Gastroesophageal sphincter (tissue), 4 donors: ENCODE measurements at regions not wholly inside any gene's neighbourhood (a gene's known extent, or its start where the extent isn't known, plus 50 kb on each side); places are given as distances from the start of the nearest gene placed in this dataset.
A peak's percentile ranks its signal among the peaks of the same experiment; 100 is the strongest.
"Not testable (repeated sequence)": the region's sequence is repeated elsewhere in the genome, so short reads cannot be mapped to it uniquely, and the experiment has no call there.

Source experiments
- ATAC-seq: fragments of 150-250 bp; one replicate; pipeline ENCODE4 v1.9.1; 2016; ENCODE audit warnings: mild to moderate bottlenecking, moderate library complexity
- H3K27ac ChIP-seq, 4 donors: fragments of 200-600 bp; sonication (generic) in 3 of 4; 1 replicate in 3 of 4; 2 replicates in 1 of 4; pipeline ENCODE4 v1.5.1; 2016 to 2019
- H3K27me3 ChIP-seq: fragments of 200-600 bp; sonication (generic); one replicate; pipeline ENCODE4 v1.5.1; 2019
- H3K36me3 ChIP-seq, 2 donors: fragments of 200-600 bp; sonication (generic); one replicate each; pipeline ENCODE4 v1.5.1; 2019; ENCODE audit warnings: control low read depth in 1 of 2
- H3K4me1 ChIP-seq, 3 donors: fragments of 200-600 bp; sonication (generic); 1 replicate in 2 of 3; 2 replicates in 1 of 3; pipeline ENCODE4 v1.5.1; 2016 to 2019; ENCODE audit warnings: control low read depth in 2 of 3
- H3K4me3 ChIP-seq, 2 donors: fragments of 200-600 bp; sonication (generic); one replicate each; pipeline ENCODE4 v1.5.1; 2019; ENCODE audit warnings: mild to moderate bottlenecking in 1 of 2, moderate library complexity in 1 of 2
- H3K9me3 ChIP-seq, 3 donors: fragments of 200-600 bp; sonication (generic); one replicate each; pipeline ENCODE4 v1.5.1; 2017 to 2019; ENCODE audit warnings: control low read depth in 2 of 3
- CTCF ChIP-seq, 4 experiments: fragments of 200-600 bp in 2 of 4; fragments of 450-650 bp in 2 of 4; sonication (generic) in 1 of 4; IDR thresholded peaks; one replicate each; pipeline ENCODE4 v1.5.1; 2017 to 2019; ENCODE audit warnings: antibody characterized with exemption in 4 of 4, mild to moderate bottlenecking in 2 of 4, moderate library complexity in 2 of 4
- EP300 ChIP-seq: sonication (generic); formaldehyde crosslinking; IDR thresholded peaks from one replicate; pipeline ENCODE4 v1.6.1; 2017; ENCODE audit warnings: antibody characterized with exemption, mild to moderate bottlenecking
- POLR2A ChIP-seq, 2 donors: fragments of 450-650 bp; IDR thresholded peaks; one replicate each; pipeline ENCODE4 v1.6.1; 2017; ENCODE audit warnings: antibody characterized with exemption in 2 of 2, mild to moderate bottlenecking in 2 of 2, moderate library complexity in 1 of 2
- POLR2AphosphoS5 ChIP-seq: sonication (generic); formaldehyde crosslinking; IDR thresholded peaks from one replicate; pipeline ENCODE4 v1.6.1; 2017; ENCODE audit warnings: antibody characterized with exemption
- WGBS, 2 donors: methylation state at CpG; one replicate each; pipeline ENCODE4 v1.1.5; 2018; ENCODE audit warnings: low coverage in 1 of 2; 5-methylcytosine and 5-hydroxymethylcytosine counted together

- ATAC-seq = no peak
- no peak for TF ChIP-seq CTCF (IDR thresholded peaks at IDR 0.05)
- TF ChIP-seq POLR2AphosphoS5 = peak; percentile 74
- Histone ChIP-seq H3K27ac (no peak overlapping the region), H3K36me3 (no peaks in the 10 kb centered on the region), H3K4me3 (no peak overlapping the region), H3K9me3 (peaks cover 0 to 10% (median 0%) of the 10 kb centered on the region in 3 donors), H3K4me1 (peaks cover 0 to 36% (median 4%) of the 10 kb centered on the region in 3 donors), H3K27me3 (no peaks in the 10 kb centered on the region)
- WGBS, 2 donors = 11 to 17% methylated on average over 1 of the region's 1 CpG
Observed at GRCh38 chr16:9345880-9346279, 254.4 kb downstream of the HAPSTR1 start.

GRCh38 chr16:9348912-9349311, 257.5 kb downstream of the HAPSTR1 start:
- peaks cover 0 to 10% (median 0%) of the 10 kb centered on the region in 3 donors for H3K4me1 ChIP-seq
- H3K27me3 ChIP-seq = no peaks in the 10 kb centered on the region
- no peak for TF ChIP-seq POLR2AphosphoS5
- TF ChIP-seq EP300 = no peak
- no peak for TF ChIP-seq POLR2A (IDR thresholded peaks at IDR 0.05)
- no peak for TF ChIP-seq CTCF (IDR thresholded peaks at IDR 0.05)
- ATAC-seq = no peak
- H3K9me3 ChIP-seq = peaks cover 0 to 10% (median 0%) of the 10 kb centered on the region in 3 donors
- no peaks in the 10 kb centered on the region for H3K36me3 ChIP-seq
- no peak overlapping the region for H3K4me3 ChIP-seq
- no peak overlapping the region for H3K27ac ChIP-seq

GRCh38 chr16:9349373-9349960, 258.0 kb downstream of the HAPSTR1 start:
- H3K27me3 ChIP-seq, H3K27ac ChIP-seq, H3K36me3 ChIP-seq, H3K4me3 ChIP-seq, ATAC-seq: not testable (repeated sequence)
- H3K4me1 ChIP-seq = peaks cover 0 to 10% (median 0%) of the 10 kb centered on the region in 3 donors
- peaks cover 0 to 10% (median 0%) of the 10 kb centered on the region in 3 donors for H3K9me3 ChIP-seq
- 75 to 85% methylated on average over 5 to 8 of the region's 8 CpGs for WGBS, 2 donors

- not testable (repeated sequence) for H3K27ac ChIP-seq, H3K4me3 ChIP-seq, H3K36me3 ChIP-seq, ATAC-seq, H3K27me3 ChIP-seq
- Histone ChIP-seq H3K4me1 (peaks cover 0 to 10% (median 0%) of the 10 kb centered on the region in 3 donors), H3K9me3 (peaks cover 0 to 10% (median 0%) of the 10 kb centered on the region in 3 donors)
- WGBS, 2 donors = no CpG with 5 or more reads among the region's 39 CpGs
Observed at GRCh38 chr16:9350119-9350799, 258.8 kb downstream of the HAPSTR1 start.

- no peaks in the 10 kb centered on the region for H3K36me3 ChIP-seq
- H3K27me3 ChIP-seq = no peaks in the 10 kb centered on the region
- H3K9me3 ChIP-seq = peaks cover 0 to 10% (median 0%) of the 10 kb centered on the region in 3 donors
- H3K4me1 ChIP-seq = no peaks in the 10 kb centered on the region
- no peak overlapping the region for H3K27ac ChIP-seq
- no peak for TF ChIP-seq POLR2AphosphoS5
- TF ChIP-seq POLR2A (IDR thresholded peaks at IDR 0.05) = no peak
- no peak for TF ChIP-seq EP300
- TF ChIP-seq CTCF (IDR thresholded peaks at IDR 0.05) = no peak
- H3K4me3 ChIP-seq = no peak overlapping the region
- WGBS, 2 donors = 100% methylated on average over 1 of the region's 6 CpGs; no CpG with 5 or more reads in 1 of the 2 donors
- no peak for ATAC-seq
Observed at GRCh38 chr16:9351440-9351839, 260.0 kb downstream of the HAPSTR1 start.

GRCh38 chr16:9351841-9352434, 260.5 kb downstream of the HAPSTR1 start:
- Histone ChIP-seq H3K9me3 (peaks cover 0 to 10% (median 0%) of the 10 kb centered on the region in 3 donors), H3K36me3 (no peaks in the 10 kb centered on the region), H3K27me3 (no peaks in the 10 kb centered on the region), H3K27ac (no peak overlapping the region), H3K4me3 (no peak overlapping the region), H3K4me1 (no peaks in the 10 kb centered on the region)
- WGBS, 2 donors = 100% methylated on average over 1 of the region's 1 CpG; no CpG with 5 or more reads in 1 of the 2 donors
- ATAC-seq = no peak
- TF ChIP-seq EP300 (no peak), POLR2AphosphoS5 (no peak), CTCF (IDR thresholded peaks at IDR 0.05) (no peak), POLR2A (IDR thresholded peaks at IDR 0.05) (no peak)
